H1 (cell line): ENCODE measurements at regions not wholly inside any gene's neighbourhood (a gene's known extent, or its start where the extent isn't known, plus 50 kb on each side); places are given as distances from the start of the nearest gene placed in this dataset.

Experiments used
- CTCF ChIA-PET: fragments of 300-600 bp; sonication (Branson Sonifier 250); formaldehyde crosslinking; loops from one replicate; lab custom pipeline; 2021; ENCODE audit not compliant: partially characterized antibody; lab: Charles Lee
- POLR2A ChIA-PET: fragments of 300-600 bp; sonication (Branson Sonifier 250); formaldehyde crosslinking; loops from one replicate; lab custom pipeline; 2021; ENCODE audit warnings: inconsistent platforms; ENCODE audit not compliant: partially characterized antibody; lab: Charles Lee
- DNase-seq, 2 experiments: peaks; one replicate each; pipeline versions ENCODE4 v3.0.0 to v3.0.0-alpha.2; 2010 to 2022; ENCODE audit warnings: low spot score in 2 of 2, low read depth in 1 of 2, mixed read lengths in 1 of 2
- FAIRE-seq: peaks from 2 replicates; lab custom pipeline; 2011; peaks lifted over from hg19 to GRCh38; lab: Jason Lieb, UNC
- H2AFZ ChIP-seq: 2 replicates; pipeline ENCODE4 v1.8.1; 2012; ENCODE audit warnings: low read length, inconsistent platforms
- H2AK5ac ChIP-seq: 2 replicates; pipeline ENCODE4 v1.6.1; 2013; ENCODE audit warnings: low read depth, low read length
- H2BK120ac ChIP-seq: replicated peaks from 2 replicates; pipeline ENCODE3; 2013; ENCODE audit warnings: low read depth, low read length, inconsistent platforms
- H2BK12ac ChIP-seq: 2 replicates; pipeline ENCODE4 v1.6.1; 2013; ENCODE audit warnings: low read depth, low read length
- H2BK15ac ChIP-seq: 2 replicates; pipeline ENCODE4 v1.6.1; 2013; ENCODE audit warnings: low read length
- H2BK20ac ChIP-seq: 2 replicates; pipeline ENCODE4 v1.6.1; 2013; ENCODE audit warnings: low read length
- H2BK5ac ChIP-seq: 2 replicates; pipeline ENCODE4 v1.6.1; 2013; ENCODE audit warnings: low read depth, low read length
- H3K14ac ChIP-seq: 2 replicates; pipeline ENCODE4 v1.6.1; 2013; ENCODE audit warnings: inconsistent platforms; ENCODE audit not compliant: insufficient read length
- H3K18ac ChIP-seq: 2 replicates; pipeline ENCODE4 v1.6.1; 2013; ENCODE audit warnings: low read length; ENCODE audit errors: extremely low read depth
- H3K23ac ChIP-seq: 2 replicates; pipeline ENCODE4 v1.6.1; 2013; ENCODE audit warnings: inconsistent platforms; ENCODE audit not compliant: insufficient read length
- H3K23me2 ChIP-seq: 2 replicates; pipeline ENCODE4 v1.6.1; 2013; ENCODE audit warnings: low read depth, low read length
- H3K27ac ChIP-seq: 2 replicates; pipeline ENCODE4 v1.6.1; 2011; ENCODE audit warnings: low read depth, low read length, inconsistent platforms
- H3K27me3 ChIP-seq, 4 experiments: replicated peaks in 1 of 4; 1 replicate in 1 of 4; 2 replicates in 3 of 4; pipeline versions ENCODE4 v1.6.1 to v1.8.1; 2011 to 2013; ENCODE audit warnings: low read length in 3 of 4, mild to moderate bottlenecking in 3 of 4, inconsistent platforms in 2 of 4, mixed read lengths in 2 of 4, moderate library complexity in 1 of 4; ENCODE audit not compliant: control insufficient read depth in 3 of 4, insufficient read depth in 3 of 4; ENCODE audit errors: extremely low read depth in 1 of 4
- H3K36me3 ChIP-seq, 4 experiments: 2 replicates each; pipeline versions ENCODE4 v1.6.1 to v1.8.1; 2011 to 2013; ENCODE audit warnings: mild to moderate bottlenecking in 4 of 4, low read length in 3 of 4, moderate library complexity in 2 of 4, control low read depth in 1 of 4, inconsistent platforms in 1 of 4; ENCODE audit not compliant: insufficient read depth in 4 of 4, control insufficient read depth in 2 of 4
- H3K4ac ChIP-seq: replicated peaks from 2 replicates; pipeline ENCODE3; 2013; ENCODE audit warnings: low read length, low read depth, mixed read lengths, inconsistent platforms; ENCODE audit not compliant: insufficient read length
- H3K4me1 ChIP-seq, 4 experiments: replicated peaks in 1 of 4; 1 replicate in 1 of 4; 2 replicates in 3 of 4; pipeline versions ENCODE4 v1.6.1 to v1.8.1; 2011 to 2013; ENCODE audit warnings: low read length in 3 of 4, inconsistent platforms in 2 of 4, mixed read lengths in 1 of 4; ENCODE audit not compliant: insufficient read depth in 4 of 4, control insufficient read depth in 3 of 4
- H3K4me2 ChIP-seq, 2 experiments: 2 replicates each; pipeline versions ENCODE4 v1.6.1 to v1.8.1; 2011 to 2013; ENCODE audit warnings: low read depth in 2 of 2, low read length in 2 of 2, control low read depth in 1 of 2, inconsistent platforms in 1 of 2, mild to moderate bottlenecking in 1 of 2; ENCODE audit not compliant: insufficient read depth in 1 of 2
- H3K4me3 ChIP-seq, 4 experiments: fragments of 200-600, 300-600 bp in 1 of 4; sonication (generic), shearing (Covaris generic), sonication (Bioruptor Twin) in 1 of 4; 2 replicates each; pipeline versions ENCODE4 v1.5.1 to v1.8.1; 2011 to 2016; ENCODE audit warnings: low read length in 4 of 4, low read depth in 3 of 4, control low read depth in 2 of 4, inconsistent platforms in 2 of 4, mild to moderate bottlenecking in 2 of 4, mixed read lengths in 1 of 4, moderate library complexity in 1 of 4; ENCODE audit not compliant: insufficient read depth in 2 of 4; ENCODE audit errors: extremely low read depth in 1 of 4
- H3K56ac ChIP-seq: replicated peaks from 2 replicates; pipeline ENCODE3; 2013; ENCODE audit warnings: low read depth, mild to moderate bottlenecking, mixed read lengths, low read length, inconsistent platforms; ENCODE audit not compliant: insufficient read length
- H3K79me1 ChIP-seq: 2 replicates; pipeline ENCODE4 v1.6.1; 2013; ENCODE audit warnings: low read depth, low read length, control low read depth
- H3K79me2 ChIP-seq, 2 experiments: 2 replicates each; pipeline versions ENCODE4 v1.6.1 to v1.8.1; 2012 to 2013; ENCODE audit warnings: low read length in 2 of 2, mild to moderate bottlenecking in 2 of 2, inconsistent platforms in 1 of 2; ENCODE audit not compliant: insufficient read depth in 2 of 2, control insufficient read depth in 1 of 2
- H3K9ac ChIP-seq, 4 experiments: replicated peaks in 1 of 4; 1 replicate in 1 of 4; 2 replicates in 3 of 4; pipeline versions ENCODE4 v1.6.1 to v1.8.1; 2011 to 2013; ENCODE audit warnings: low read depth in 3 of 4, low read length in 3 of 4, control low read depth in 2 of 4, mild to moderate bottlenecking in 2 of 4, moderate library complexity in 2 of 4, inconsistent platforms in 1 of 4; ENCODE audit errors: extremely low read depth in 1 of 4
- H3K9me3 ChIP-seq, 2 experiments: 2 replicates each; pipeline versions ENCODE4 v1.6.1 to v1.8.1; 2012 to 2013; ENCODE audit warnings: mild to moderate bottlenecking in 2 of 2, moderate library complexity in 2 of 2, control low read depth in 1 of 2, inconsistent platforms in 1 of 2, low read depth in 1 of 2, low read length in 1 of 2, mixed read lengths in 1 of 2; ENCODE audit not compliant: insufficient read depth in 2 of 2
- H4K20me1 ChIP-seq, 2 experiments: replicated peaks in 1 of 2; 2 replicates each; pipeline versions ENCODE3 to v1.8.1; 2011 to 2013; ENCODE audit warnings: inconsistent platforms in 2 of 2, low read length in 2 of 2, mild to moderate bottlenecking in 1 of 2; ENCODE audit not compliant: insufficient read depth in 2 of 2, control insufficient read depth in 1 of 2
- H4K5ac ChIP-seq: 2 replicates; pipeline ENCODE4 v1.6.1; 2013; ENCODE audit warnings: low read length, low read depth, mixed read lengths, inconsistent platforms; ENCODE audit not compliant: insufficient read length
- H4K8ac ChIP-seq: 2 replicates; pipeline ENCODE4 v1.8.0; 2013; ENCODE audit warnings: mild to moderate bottlenecking, moderate library complexity, low read length, inconsistent platforms; ENCODE audit not compliant: insufficient read depth; ENCODE audit errors: extremely low read depth
- H4K91ac ChIP-seq: replicated peaks from 2 replicates; pipeline ENCODE3; 2013; ENCODE audit warnings: low read length, mixed read lengths, inconsistent platforms; ENCODE audit not compliant: insufficient read length
- CREB1 ChIP-seq: IDR thresholded peaks from 2 replicates; pipeline ENCODE4 v1.6.1; 2012; ENCODE audit warnings: inconsistent platforms
- EZH2 ChIP-seq: fragments of 200-600 bp; sonication (generic); IDR thresholded peaks from 2 replicates; pipeline ENCODE4 v1.7.1; 2012; ENCODE audit warnings: low read depth, mild to moderate bottlenecking, moderate library complexity, low read length, inconsistent platforms; ENCODE audit not compliant: severe bottlenecking
- KDM1A ChIP-seq: fragments of 200-600, 300-600 bp; sonication (generic); IDR thresholded peaks from 2 replicates; pipeline ENCODE4 v1.7.1; 2016; ENCODE audit warnings: mild to moderate bottlenecking, low read length, borderline replicate concordance
- MAFK ChIP-seq: IDR thresholded peaks from 2 replicates; pipeline ENCODE4 v1.6.1; 2012; ENCODE audit warnings: low read depth, mild to moderate bottlenecking, improper control_type of control experiment, low read length
- PHF8 ChIP-seq: fragments of 200-600 bp; sonication (generic); conservative IDR thresholded peaks from 2 replicates; pipeline ENCODE4 v1.7.1; 2012; ENCODE audit warnings: low read depth, mild to moderate bottlenecking, inconsistent platforms, low read length, moderate library complexity
- TAF1 ChIP-seq: IDR thresholded peaks from 2 replicates; pipeline ENCODE4 v1.6.1; 2011; ENCODE audit warnings: mild to moderate bottlenecking, low read depth, low read length
- TCF12 ChIP-seq: IDR thresholded peaks from 2 replicates; pipeline ENCODE4 v1.6.1; 2011; ENCODE audit warnings: low read depth, mild to moderate bottlenecking, low read length
- ZNF274 ChIP-seq: IDR thresholded peaks from 2 replicates; pipeline ENCODE4 v1.7.0; 2012; ENCODE audit warnings: low read length, borderline replicate concordance; ENCODE audit errors: extremely low read depth
- WGBS, 2 experiments: shearing (Covaris generic) in 1 of 2; methylation state at CpG; one replicate each; pipeline versions ENCODE4 v1.1.6 to v1.1.7; 2013 to 2015; ENCODE audit warnings: low lambda C conversion rate in 2 of 2, mixed read lengths in 2 of 2, inconsistent platforms in 1 of 2, low coverage in 1 of 2, missing lambda C conversion rate in 1 of 2; ENCODE audit not compliant: insufficient replicate concordance in 2 of 2, insufficient coverage in 1 of 2, insufficient read length in 1 of 2; ENCODE audit errors: extremely low coverage in 1 of 2, missing lambda C conversion rate in 1 of 2; 5-methylcytosine and 5-hydroxymethylcytosine counted together

- no peak overlapping the region for H2BK20ac ChIP-seq
- no peak overlapping the region for H3K4me3 ChIP-seq
- no peak overlapping the region for H3K27ac ChIP-seq
- H3K23me2 ChIP-seq: no peaks in the 10 kb centered on the region
- CTCF ChIA-PET: interaction anchor here (2.6 kb wide), 1 partner anchor 64 kb away, joined by 10 read pairs; no protein-coding TSS in a partner anchor
- no peaks in the 10 kb centered on the region for H3K36me3 ChIP-seq
- FAIRE-seq (no peak), DNase-seq (no peak)
- H2AFZ ChIP-seq: no peak overlapping the region
- no peak overlapping the region for H2BK120ac ChIP-seq
- no peaks in the 10 kb centered on the region for H3K9me3 ChIP-seq
- no peak overlapping the region for H3K23ac ChIP-seq
- no peak overlapping the region for H2AK5ac ChIP-seq
- TF ChIP-seq TCF12 (no peak), ZNF274 (no peak), TAF1 (no peak), EZH2 (no peak), PHF8 (no peak), MAFK (no peak), KDM1A (no peak), CREB1 (no peak)
- TF ChIP-seq, all 59 proteins: peak for 0
- no peak overlapping the region for H3K14ac ChIP-seq
- no peak overlapping the region for H2BK15ac ChIP-seq
- H3K4me2 ChIP-seq: no peak overlapping the region
- 86% methylated on average over 4 of the region's 6 CpGs; no CpG with 5 or more reads in 1 of the 2 experiments for WGBS, 2 experiments
- H4K5ac ChIP-seq: no peak overlapping the region
- peaks cover 0 to 2% (median under 1%) of the 10 kb centered on the region in 4 experiments; a peak in 1 of 7 replicates for H3K4me1 ChIP-seq
- no peak overlapping the region for H3K4ac ChIP-seq
- H3K56ac ChIP-seq: no peak overlapping the region
- H3K79me1 ChIP-seq: no peaks in the 10 kb centered on the region
- no peaks in the 10 kb centered on the region for H3K27me3 ChIP-seq
- H4K8ac ChIP-seq: no peak overlapping the region
- no peak overlapping the region for H2BK5ac ChIP-seq
- H2BK12ac ChIP-seq: no peak overlapping the region
- POLR2A ChIA-PET: no interaction called here
- H3K9ac ChIP-seq: no peak overlapping the region
- H4K20me1 ChIP-seq: no peaks in the 10 kb centered on the region
- H3K18ac ChIP-seq: no peak overlapping the region
- H4K91ac ChIP-seq: no peak overlapping the region
- no peaks in the 10 kb centered on the region for H3K79me2 ChIP-seq
These were observed 166.2 kb downstream of the SLITRK1 start for GRCh38 chr13:83716121-83716520.
